ENCODE measurements at regions not wholly inside any gene's neighbourhood (a gene's known extent, or its start where the extent isn't known, plus 50 kb on each side); places are given as distances from the start of the nearest gene placed in this dataset.

DNA sequence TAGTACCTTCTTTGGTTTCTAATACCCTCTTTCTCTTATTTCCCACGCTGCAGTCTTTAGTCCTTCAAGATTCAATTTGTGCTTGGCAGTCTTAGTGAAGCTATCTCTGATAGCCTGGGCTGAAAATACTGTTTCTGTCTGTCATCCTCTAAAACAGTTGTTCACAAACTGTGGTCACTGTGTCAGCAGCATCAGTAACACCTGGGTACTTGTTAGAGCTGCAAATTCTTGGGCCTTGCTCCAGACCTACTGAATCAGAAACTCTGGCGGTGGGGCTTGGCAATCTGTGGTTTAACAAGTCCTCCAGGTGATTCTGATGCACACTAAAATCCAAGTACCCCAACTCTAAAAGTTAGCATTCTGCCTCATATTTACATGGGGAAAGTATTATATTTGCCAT, 217.5 kb upstream of the SEL1L start:
- no peaks in the 10 kb centered on the region for H3K4me1 ChIP-seq (ENCODE audit: insufficient read depth, low read length)
- no peak overlapping the region for H2AFZ ChIP-seq (ENCODE audit: low read depth, low read length)
- H3K36me3 ChIP-seq (ENCODE audit: insufficient read depth, low read length) = no peaks in the 10 kb centered on the region
- H3K79me2 ChIP-seq (ENCODE audit: insufficient read depth, low read length) = no peaks in the 10 kb centered on the region
- ATAC-seq (ENCODE audit: insufficient read depth, low read depth) = no peak
- H3K27ac ChIP-seq (ENCODE audit: low read length) = no peak overlapping the region
- no peak for DNase-seq
- H3K4me3 ChIP-seq (ENCODE audit: low read depth in 1 of 2, low read length in 2 of 2) = no peak overlapping the region
- H3K9ac ChIP-seq (ENCODE audit: low read depth, low read length) = no peak overlapping the region
- no peaks in the 10 kb centered on the region for H4K20me1 ChIP-seq (ENCODE audit: insufficient read depth, low read length)
- no peaks in the 10 kb centered on the region for H3K9me3 ChIP-seq (ENCODE audit: insufficient read depth, low read length, severe bottlenecking)
- no peaks in the 10 kb centered on the region for H3K27me3 ChIP-seq (ENCODE audit: insufficient read depth, low read length, poor library complexity)
- TF ChIP-seq, protein P1, sequence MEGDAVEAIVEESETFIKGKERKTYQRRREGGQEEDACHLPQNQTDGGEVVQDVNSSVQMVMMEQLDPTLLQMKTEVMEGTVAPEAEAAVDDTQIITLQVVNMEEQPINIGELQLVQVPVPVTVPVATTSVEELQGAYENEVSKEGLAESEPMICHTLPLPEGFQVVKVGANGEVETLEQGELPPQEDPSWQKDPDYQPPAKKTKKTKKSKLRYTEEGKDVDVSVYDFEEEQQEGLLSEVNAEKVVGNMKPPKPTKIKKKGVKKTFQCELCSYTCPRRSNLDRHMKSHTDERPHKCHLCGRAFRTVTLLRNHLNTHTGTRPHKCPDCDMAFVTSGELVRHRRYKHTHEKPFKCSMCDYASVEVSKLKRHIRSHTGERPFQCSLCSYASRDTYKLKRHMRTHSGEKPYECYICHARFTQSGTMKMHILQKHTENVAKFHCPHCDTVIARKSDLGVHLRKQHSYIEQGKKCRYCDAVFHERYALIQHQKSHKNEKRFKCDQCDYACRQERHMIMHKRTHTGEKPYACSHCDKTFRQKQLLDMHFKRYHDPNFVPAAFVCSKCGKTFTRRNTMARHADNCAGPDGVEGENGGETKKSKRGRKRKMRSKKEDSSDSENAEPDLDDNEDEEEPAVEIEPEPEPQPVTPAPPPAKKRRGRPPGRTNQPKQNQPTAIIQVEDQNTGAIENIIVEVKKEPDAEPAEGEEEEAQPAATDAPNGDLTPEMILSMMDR (IDR thresholded peaks at IDR 0.05; ENCODE audit: borderline replicate concordance, extremely low read depth, low read length, poor library complexity, severe bottlenecking) = no peak
- no peak for TF ChIP-seq EZH2 (IDR thresholded peaks at IDR 0.05; ENCODE audit: borderline replicate concordance, low read depth, low read length, severe bottlenecking)
- no peak overlapping the region for H3K4me2 ChIP-seq (ENCODE audit: insufficient read depth, low read length)

DNA sequence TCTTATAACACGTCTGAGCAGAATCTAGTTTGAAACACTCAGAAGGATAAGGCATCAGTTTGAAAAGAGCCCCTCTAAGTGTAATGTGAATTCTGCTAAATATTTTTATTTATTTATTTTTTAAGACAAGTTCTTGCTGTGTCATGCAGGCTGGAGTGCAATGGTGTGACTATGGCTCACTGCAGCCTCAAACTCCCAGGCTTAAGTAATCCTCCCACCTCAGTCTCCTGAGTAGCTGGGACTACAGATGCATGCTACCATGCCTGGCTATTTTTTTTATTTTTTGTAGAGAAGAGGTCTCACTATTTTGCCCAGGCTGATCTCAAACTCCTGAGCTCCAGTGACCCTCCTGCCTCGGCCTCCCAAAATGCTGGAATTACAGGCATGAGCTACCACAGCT, 225.9 kb upstream of the SEL1L start:
- Histone ChIP-seq H3K4me1 (ENCODE audit: insufficient read depth, low read length) (no peaks in the 10 kb centered on the region), H3K4me3 (ENCODE audit: low read depth in 1 of 2, low read length in 2 of 2) (no peak overlapping the region), H3K4me2 (ENCODE audit: insufficient read depth, low read length) (no peak overlapping the region), H3K79me2 (ENCODE audit: insufficient read depth, low read length) (no peaks in the 10 kb centered on the region), H4K20me1 (ENCODE audit: insufficient read depth, low read length) (no peaks in the 10 kb centered on the region), H3K27me3 (ENCODE audit: insufficient read depth, low read length, poor library complexity) (no peaks in the 10 kb centered on the region), H3K9ac (ENCODE audit: low read depth, low read length) (no peak overlapping the region), H3K36me3 (ENCODE audit: insufficient read depth, low read length) (no peaks in the 10 kb centered on the region), H2AFZ (ENCODE audit: low read depth, low read length) (no peak overlapping the region), H3K27ac (ENCODE audit: low read length) (no peak overlapping the region), H3K9me3 (ENCODE audit: insufficient read depth, low read length, severe bottlenecking) (no peaks in the 10 kb centered on the region)
- TF ChIP-seq EZH2 (IDR thresholded peaks at IDR 0.05; ENCODE audit: borderline replicate concordance, low read depth, low read length, severe bottlenecking) = no peak
- TF ChIP-seq, protein P1 (IDR thresholded peaks at IDR 0.05; ENCODE audit: borderline replicate concordance, extremely low read depth, low read length, poor library complexity, severe bottlenecking) = no peak
- ATAC-seq (ENCODE audit: insufficient read depth, low read depth) (no peak), DNase-seq (no peak)

DNA sequence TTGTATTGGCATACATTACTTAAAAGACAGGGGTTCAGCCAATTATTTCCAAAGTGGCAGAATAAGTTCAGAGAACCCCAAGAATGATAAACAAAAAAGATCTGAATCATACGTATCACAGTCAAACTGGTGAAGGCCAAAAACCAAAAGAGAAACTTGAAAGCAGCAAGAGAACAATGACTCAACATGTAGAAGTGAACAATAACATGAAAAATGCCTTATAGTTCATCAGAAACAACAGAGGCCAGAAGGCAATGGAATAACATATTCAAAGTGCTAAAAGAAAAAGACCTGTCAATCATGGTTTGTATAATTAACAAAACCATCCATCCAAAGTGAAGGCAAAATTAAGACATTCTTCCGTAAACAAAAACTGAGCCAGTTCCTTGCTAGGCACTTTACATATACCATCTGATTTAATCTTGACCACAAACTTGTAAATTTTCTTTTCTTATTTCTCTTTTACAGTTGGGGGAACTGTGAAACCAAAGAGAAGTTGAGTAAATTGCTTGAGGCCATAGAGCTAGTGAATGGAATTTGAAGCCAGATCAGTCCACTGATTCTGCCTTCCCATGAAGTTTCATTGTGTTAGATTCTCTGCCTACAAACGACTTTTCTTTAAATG, 232.1 kb upstream of the SEL1L start:
- DNase-seq (no peak), ATAC-seq (ENCODE audit: insufficient read depth, low read depth) (no peak)
- H3K79me2 ChIP-seq (ENCODE audit: insufficient read depth, low read length) = no peaks in the 10 kb centered on the region
- H3K27ac ChIP-seq (ENCODE audit: low read length) = no peak overlapping the region
- H3K4me2 ChIP-seq (ENCODE audit: insufficient read depth, low read length) = no peak overlapping the region
- H2AFZ ChIP-seq (ENCODE audit: low read depth, low read length) = no peak overlapping the region
- H3K9me3 ChIP-seq (ENCODE audit: insufficient read depth, low read length, severe bottlenecking) = no peaks in the 10 kb centered on the region
- H4K20me1 ChIP-seq (ENCODE audit: insufficient read depth, low read length) = no peaks in the 10 kb centered on the region
- H3K4me3 ChIP-seq (ENCODE audit: low read depth in 1 of 2, low read length in 2 of 2) = no peak overlapping the region
- TF ChIP-seq, protein P1 (IDR thresholded peaks at IDR 0.05; ENCODE audit: borderline replicate concordance, extremely low read depth, low read length, poor library complexity, severe bottlenecking) = no peak
- TF ChIP-seq EZH2 (IDR thresholded peaks at IDR 0.05; ENCODE audit: borderline replicate concordance, low read depth, low read length, severe bottlenecking) = no peak
- H3K4me1 ChIP-seq (ENCODE audit: insufficient read depth, low read length) = no peaks in the 10 kb centered on the region
- H3K36me3 ChIP-seq (ENCODE audit: insufficient read depth, low read length) = no peaks in the 10 kb centered on the region
- H3K27me3 ChIP-seq (ENCODE audit: insufficient read depth, low read length, poor library complexity) = no peaks in the 10 kb centered on the region
- no peak overlapping the region for H3K9ac ChIP-seq (ENCODE audit: low read depth, low read length)

All from DND-41 (cell line).